IMR-90 (cell line): ENCODE measurements at regions not wholly inside any gene's neighbourhood (a gene's known extent, or its start where the extent isn't known, plus 50 kb on each side); places are given as distances from the start of the nearest gene placed in this dataset.

Experiments
- ATAC-seq: fragments of 200-7000 bp; cut with Tn5 transposase; 2 replicates; pipeline ENCODE4 v1.9.1; 2020; ENCODE audit warnings: low read depth, mild to moderate bottlenecking, moderate library complexity
- BruUV-seq: library from RNA; stranded (reverse); fragments of 400-500 nt; replicated peaks from 2 replicates; lab custom pipeline; 2021; lab: Mats Ljungman, UMichigan
- CTCF ChIA-PET: fragments of 300-600 bp; formaldehyde crosslinking; extraction: SDS; loops from one replicate; lab custom pipeline; 2021; ENCODE audit warnings: antibody characterized with exemption; lab: Yijun Ruan, JAX
- POLR2A ChIA-PET: fragments of 300-600 bp; sonication (Branson Sonifier 250); formaldehyde crosslinking; loops from one replicate; lab custom pipeline; 2022; ENCODE audit warnings: antibody characterized with exemption; ENCODE audit not compliant: unreplicated experiment; lab: Charles Lee
- DNase-seq: peaks from one replicate; pipeline ENCODE4 v3.0.0; 2013
- H2AFZ ChIP-seq: replicated peaks from 2 replicates; pipeline ENCODE3; 2013; ENCODE audit warnings: low read length, mild to moderate bottlenecking; ENCODE audit not compliant: poor library complexity
- H2AK5ac ChIP-seq: 2 replicates; pipeline ENCODE4 v1.6.1; 2013; ENCODE audit warnings: low read depth, low read length, inconsistent platforms
- H2AK9ac ChIP-seq: replicated peaks from 2 replicates; pipeline ENCODE3; 2013; ENCODE audit warnings: mild to moderate bottlenecking, low read depth, low read length, moderate library complexity; ENCODE audit not compliant: poor library complexity
- H2BK120ac ChIP-seq: 2 replicates; pipeline ENCODE4 v1.6.1; 2013; ENCODE audit warnings: low read depth, low read length, inconsistent platforms
- H2BK15ac ChIP-seq: 3 replicates; pipeline ENCODE4 v1.6.1; 2013; ENCODE audit warnings: low read depth, low read length, inconsistent platforms
- H2BK20ac ChIP-seq: 2 replicates; pipeline ENCODE4 v1.6.1; 2013; ENCODE audit warnings: low read depth, mild to moderate bottlenecking, inconsistent platforms, low read length, moderate library complexity
- H2BK5ac ChIP-seq: 2 replicates; pipeline ENCODE4 v1.6.1; 2013; ENCODE audit warnings: mild to moderate bottlenecking, low read depth, low read length, inconsistent platforms; ENCODE audit not compliant: poor library complexity, severe bottlenecking
- H3K14ac ChIP-seq: replicated peaks from 2 replicates; pipeline ENCODE4 v1.6.1; 2013; ENCODE audit warnings: low read depth, low read length, inconsistent platforms
- H3K18ac ChIP-seq: 2 replicates; pipeline ENCODE4 v1.6.1; 2013; ENCODE audit warnings: low read depth, low read length, control low read depth
- H3K23ac ChIP-seq: 2 replicates; pipeline ENCODE4 v1.6.1; 2013; ENCODE audit warnings: low read depth, low read length, inconsistent platforms
- H3K27ac ChIP-seq: 2 replicates; pipeline ENCODE4 v1.5.1; 2013; ENCODE audit warnings: mild to moderate bottlenecking, control low read depth, low read length; ENCODE audit not compliant: insufficient read depth
- H3K27me3 ChIP-seq: 2 replicates; pipeline ENCODE4 v1.6.1; 2013; ENCODE audit warnings: low read length; ENCODE audit not compliant: control insufficient read depth, insufficient read depth
- H3K36me3 ChIP-seq: 2 replicates; pipeline ENCODE4 v1.6.1; 2013; ENCODE audit warnings: low read length, mixed read lengths; ENCODE audit not compliant: control insufficient read depth, insufficient read depth
- H3K4ac ChIP-seq: 2 replicates; pipeline ENCODE4 v1.6.1; 2013; ENCODE audit warnings: low read depth, low read length, inconsistent platforms
- H3K4me1 ChIP-seq: 2 replicates; pipeline ENCODE4 v1.6.1; 2013; ENCODE audit warnings: low read length, mixed read lengths; ENCODE audit not compliant: control insufficient read depth, insufficient read depth
- H3K4me2 ChIP-seq: 2 replicates; pipeline ENCODE4 v1.6.1; 2013; ENCODE audit warnings: low read depth, mild to moderate bottlenecking, control low read depth, low read length, moderate library complexity
- H3K4me3 ChIP-seq: 2 replicates; pipeline ENCODE4 v1.5.1; 2013; ENCODE audit warnings: low read depth, mild to moderate bottlenecking, control low read depth, low read length, moderate library complexity; ENCODE audit not compliant: insufficient read depth
- H3K56ac ChIP-seq: 2 replicates; pipeline ENCODE4 v1.6.1; 2013; ENCODE audit warnings: low read length, inconsistent platforms; ENCODE audit not compliant: insufficient read depth; ENCODE audit errors: extremely low read depth
- H3K79me1 ChIP-seq, 2 experiments: 2 replicates each; pipeline ENCODE4 v1.6.1; 2013; ENCODE audit warnings: low read length in 2 of 2, inconsistent platforms in 1 of 2, low read depth in 1 of 2
- H3K9ac ChIP-seq: 2 replicates; pipeline ENCODE4 v1.6.1; 2013; ENCODE audit warnings: low read depth, low read length, control low read depth
- H3K9me1 ChIP-seq: 2 replicates; pipeline ENCODE4 v1.6.1; 2013; ENCODE audit warnings: low read length, inconsistent platforms; ENCODE audit not compliant: insufficient read depth
- H3K9me3 ChIP-seq: 2 replicates; pipeline ENCODE4 v1.6.1; 2013; ENCODE audit warnings: low read length; ENCODE audit not compliant: control insufficient read depth, insufficient read depth
- H4K20me1 ChIP-seq: 2 replicates; pipeline ENCODE4 v1.6.1; 2013; ENCODE audit warnings: low read length, inconsistent platforms; ENCODE audit not compliant: insufficient read depth
- H4K5ac ChIP-seq: 2 replicates; pipeline ENCODE4 v1.6.1; 2013; ENCODE audit warnings: mild to moderate bottlenecking, low read depth, low read length, control low read depth
- H4K8ac ChIP-seq, 2 experiments: 2 replicates each; pipeline ENCODE4 v1.6.1; 2013; ENCODE audit warnings: low read depth in 2 of 2, low read length in 2 of 2, control low read depth in 1 of 2, inconsistent platforms in 1 of 2
- H4K91ac ChIP-seq: 2 replicates; pipeline ENCODE4 v1.6.1; 2013; ENCODE audit warnings: low read depth, low read length, inconsistent platforms; ENCODE audit not compliant: insufficient read depth
- BHLHE40 ChIP-seq: fragments of 150-350 bp; IDR thresholded peaks from 2 replicates; pipeline ENCODE4 v1.6.1; 2016; ENCODE audit warnings: mild to moderate bottlenecking, low read depth, low read length
- CHD1 ChIP-seq: IDR thresholded peaks from 2 replicates; pipeline ENCODE4 v1.6.1; 2012; ENCODE audit warnings: low read depth, low read length, improper control_type of control experiment
- MAFK ChIP-seq: IDR thresholded peaks from 2 replicates; pipeline ENCODE4 v1.6.1; 2012; ENCODE audit warnings: low read depth, low read length, improper control_type of control experiment
- MXI1 ChIP-seq: IDR thresholded peaks from 2 replicates; pipeline ENCODE4 v1.6.1; 2012; ENCODE audit warnings: low read depth, mild to moderate bottlenecking, low read length, moderate library complexity, borderline replicate concordance
- WGBS, 2 experiments: methylation state at CpG; one replicate each; pipeline versions ENCODE4 v1.1.5 to v1.1.7; 2013; ENCODE audit warnings: missing lambda C conversion rate in 2 of 2; ENCODE audit not compliant: insufficient read length in 1 of 2; ENCODE audit errors: extremely low coverage in 2 of 2; 5-methylcytosine and 5-hydroxymethylcytosine counted together
- dilution Hi-C: fragments of 300-500 bp; cut with HindIII; formaldehyde crosslinking; loops from one replicate; pipeline ENCODE4 v1.14.3; 2018; ENCODE audit warnings: low sequenced_read_pairs; ENCODE audit not compliant: unreplicated experiment
- in situ Hi-C: fragments of 300-500 bp; cut with MboI; formaldehyde crosslinking; loops from 3 replicates; pipeline ENCODE4 v1.14.3; 2019; ENCODE audit warnings: low sequenced_read_pairs, inconsistent platforms, mixed read lengths
- intact Hi-C: fragments of 100-400 bp; cut with micrococcal nuclease; formaldehyde crosslinking; loops from 2 replicates; pipeline ENCODE4 v1.10.0; 2022
- TF ChIP-seq, protein P1 (sequence below): conservative IDR thresholded peaks from 2 replicates; pipeline ENCODE4 v1.5.1; 2012; ENCODE audit warnings: mild to moderate bottlenecking, low read depth, low read length, improper control_type of control experiment

- DNase-seq (no peak), ATAC-seq (no peak)
- Histone ChIP-seq H2AK5ac (no peak overlapping the region), H3K4ac (no peak overlapping the region), H3K56ac (no peak overlapping the region), H3K9me1 (no peaks in the 10 kb centered on the region), H4K91ac (no peak overlapping the region), H3K18ac (no peak overlapping the region), H3K9ac (no peak overlapping the region), H3K9me3 (peaks cover 58% of the 10 kb centered on the region), H2BK20ac (no peak overlapping the region), H4K20me1 (no peaks in the 10 kb centered on the region), H4K5ac (no peak overlapping the region), H3K27me3 (no peaks in the 10 kb centered on the region), H3K4me1 (no peaks in the 10 kb centered on the region), H3K79me1 (no peaks in the 10 kb centered on the region), H4K8ac (no peak overlapping the region), H2BK5ac (no peak overlapping the region), H3K14ac (no peak overlapping the region), H3K4me2 (no peak overlapping the region), H2BK120ac (no peak overlapping the region), H3K36me3 (no peaks in the 10 kb centered on the region), H3K23ac (no peak overlapping the region), H3K4me3 (no peak overlapping the region), H2AK9ac (no peak overlapping the region), H2BK15ac (no peak overlapping the region), H2AFZ (no peak overlapping the region), H3K27ac (no peak overlapping the region)
- intact Hi-C loops (no loop called here), dilution Hi-C loops (no loop called here), in situ Hi-C loops (no loop called here)
- no peak for TF ChIP-seq BHLHE40
- no peak for TF ChIP-seq MXI1
- TF ChIP-seq, protein P1, sequence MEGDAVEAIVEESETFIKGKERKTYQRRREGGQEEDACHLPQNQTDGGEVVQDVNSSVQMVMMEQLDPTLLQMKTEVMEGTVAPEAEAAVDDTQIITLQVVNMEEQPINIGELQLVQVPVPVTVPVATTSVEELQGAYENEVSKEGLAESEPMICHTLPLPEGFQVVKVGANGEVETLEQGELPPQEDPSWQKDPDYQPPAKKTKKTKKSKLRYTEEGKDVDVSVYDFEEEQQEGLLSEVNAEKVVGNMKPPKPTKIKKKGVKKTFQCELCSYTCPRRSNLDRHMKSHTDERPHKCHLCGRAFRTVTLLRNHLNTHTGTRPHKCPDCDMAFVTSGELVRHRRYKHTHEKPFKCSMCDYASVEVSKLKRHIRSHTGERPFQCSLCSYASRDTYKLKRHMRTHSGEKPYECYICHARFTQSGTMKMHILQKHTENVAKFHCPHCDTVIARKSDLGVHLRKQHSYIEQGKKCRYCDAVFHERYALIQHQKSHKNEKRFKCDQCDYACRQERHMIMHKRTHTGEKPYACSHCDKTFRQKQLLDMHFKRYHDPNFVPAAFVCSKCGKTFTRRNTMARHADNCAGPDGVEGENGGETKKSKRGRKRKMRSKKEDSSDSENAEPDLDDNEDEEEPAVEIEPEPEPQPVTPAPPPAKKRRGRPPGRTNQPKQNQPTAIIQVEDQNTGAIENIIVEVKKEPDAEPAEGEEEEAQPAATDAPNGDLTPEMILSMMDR: no peak
- no peak for TF ChIP-seq MAFK
- TF ChIP-seq CHD1: no peak
- WGBS, 2 experiments: 78% methylated on average over 22 of the region's 35 CpGs; no CpG with 5 or more reads in 1 of the 2 experiments
- BruUV-seq: no TSS peak
- ChIA-PET POLR2A (no interaction called here), CTCF (no interaction called here)
Observed at GRCh38 chr12:34210689-34211530, 188.6 kb downstream of the ALG10 start.
